ENCODE measurements at regions not wholly inside any gene's neighbourhood (a gene's known extent, or its start where the extent isn't known, plus 50 kb on each side); places are given as distances from the start of the nearest gene placed in this dataset.

- intact Hi-C loops (cut with DNase I), result no loop called here
- DNase-seq (ENCODE audit: low spot score), result no peak
These were observed 1151.3 kb upstream of the IGFBP7 start for GRCh38 chr4:58261526-58261925.

- DNase-seq (ENCODE audit: low spot score), result no peak
- intact Hi-C loops (cut with DNase I), result no loop called here
These were observed 1144.1 kb upstream of the IGFBP7 start for GRCh38 chr4:58254291-58254690.

- no peak for DNase-seq (ENCODE audit: low spot score)
- intact Hi-C loops (cut with DNase I), result no loop called here
These were observed 1142.5 kb upstream of the IGFBP7 start for GRCh38 chr4:58252656-58253055.

- intact Hi-C loops (cut with DNase I), result no loop called here
- no peak for DNase-seq (ENCODE audit: low spot score)
These were observed 1137.6 kb upstream of the IGFBP7 start for GRCh38 chr4:58247792-58248191.

- no peak for DNase-seq (ENCODE audit: low spot score)
- intact Hi-C loops (cut with DNase I), result no loop called here
These were observed 1115.3 kb upstream of the IGFBP7 start for GRCh38 chr4:58225460-58225859.

GRCh38 chr4:58219179-58219578 is 1109.0 kb upstream of the IGFBP7 start:
- DNase-seq (ENCODE audit: low spot score), result no peak
- intact Hi-C loops (cut with DNase I), result no loop called here

GRCh38 chr4:58216461-58216860 is 1106.3 kb upstream of the IGFBP7 start:
- DNase-seq (ENCODE audit: low spot score), result no peak
- intact Hi-C loops (cut with DNase I), result no loop called here

- intact Hi-C loops (cut with DNase I), result no loop called here
- DNase-seq (ENCODE audit: low spot score), result no peak
These were observed 1104.2 kb upstream of the IGFBP7 start for GRCh38 chr4:58214376-58214775.

- no peak for DNase-seq (ENCODE audit: low spot score)
- intact Hi-C loops (cut with DNase I), result no loop called here
These were observed 1099.4 kb upstream of the IGFBP7 start for GRCh38 chr4:58209551-58209950.

GRCh38 chr4:58209001-58209400 is 1098.8 kb upstream of the IGFBP7 start:
- no peak for DNase-seq (ENCODE audit: low spot score)
- intact Hi-C loops (cut with DNase I), result no loop called here

- intact Hi-C loops (cut with DNase I), result no loop called here
- no peak for DNase-seq (ENCODE audit: low spot score)
These were observed 1095.5 kb upstream of the IGFBP7 start for GRCh38 chr4:58205446-58206235.

- intact Hi-C loops (cut with DNase I), result no loop called here
- DNase-seq (ENCODE audit: low spot score), result no peak
These were observed 1082.0 kb upstream of the IGFBP7 start for GRCh38 chr4:58192217-58192616.

GRCh38 chr4:58191109-58191508 is 1080.9 kb upstream of the IGFBP7 start:
- no peak for DNase-seq (ENCODE audit: low spot score)
- intact Hi-C loops (cut with DNase I), result no loop called here

GRCh38 chr4:58188316-58188715 is 1078.1 kb upstream of the IGFBP7 start:
- intact Hi-C loops (cut with DNase I), result no loop called here
- DNase-seq (ENCODE audit: low spot score), result no peak

GRCh38 chr4:58175024-58175423 is 1064.8 kb upstream of the IGFBP7 start:
- DNase-seq (ENCODE audit: low spot score), result no peak
- intact Hi-C loops (cut with DNase I), result no loop called here

- intact Hi-C loops (cut with DNase I), result no loop called here
- DNase-seq (ENCODE audit: low spot score), result no peak
These were observed 1056.3 kb upstream of the IGFBP7 start for GRCh38 chr4:58166490-58166889.

- intact Hi-C loops (cut with DNase I), result no loop called here
- DNase-seq (ENCODE audit: low spot score), result no peak
These were observed 1053.0 kb upstream of the IGFBP7 start for GRCh38 chr4:58163156-58163555.

- intact Hi-C loops (cut with DNase I), result no loop called here
- DNase-seq (ENCODE audit: low spot score), result no peak
These were observed 1039.4 kb upstream of the IGFBP7 start for GRCh38 chr4:58149404-58150085.

- intact Hi-C loops (cut with DNase I), result no loop called here
- DNase-seq (ENCODE audit: low spot score), result no peak
These were observed 1034.5 kb upstream of the IGFBP7 start for GRCh38 chr4:58144721-58145120.

GRCh38 chr4:58138786-58139668 is 1028.8 kb upstream of the IGFBP7 start:
- no peak for DNase-seq (ENCODE audit: low spot score)
- intact Hi-C loops (cut with DNase I), result no loop called here

Data from cardiac septum (tissue), 1 donor.